Activated T-cell treated with anti-CD3 and anti-CD28 coated beads, Interleukin-2, amount 50 U/mL, for 24 hours (primary cell): ENCODE measurements at regions not wholly inside any gene's neighbourhood (a gene's known extent, or its start where the extent isn't known, plus 50 kb on each side); places are given as distances from the start of the nearest gene placed in this dataset.
"Not testable (repeated sequence)": the region's sequence is repeated elsewhere in the genome, so short reads cannot be mapped to it uniquely, and the experiment has no call there.

Experiments used
- DNase-seq: peaks from one replicate; pipeline ENCODE4 v3.0.0-alpha.2; 2020
- H3K27ac Mint-ChIP-seq: 2 replicates; pipeline ENCODE4 v1.8.0; 2020; ENCODE audit warnings: mild to moderate bottlenecking, mixed read lengths
- H3K27me3 Mint-ChIP-seq: 2 replicates; pipeline ENCODE4 v1.8.0; 2020; ENCODE audit warnings: mixed read lengths
- H3K36me3 Mint-ChIP-seq: 2 replicates; pipeline ENCODE4 v1.8.0; 2020; ENCODE audit warnings: low read depth, mixed read lengths
- H3K4me1 Mint-ChIP-seq: 2 replicates; pipeline ENCODE4 v1.8.0; 2020; ENCODE audit warnings: low read depth, mixed read lengths
- H3K4me3 Mint-ChIP-seq: 2 replicates; pipeline ENCODE4 v1.8.0; 2020; ENCODE audit warnings: mild to moderate bottlenecking, moderate library complexity, mixed read lengths
- H3K9me3 Mint-ChIP-seq: 2 replicates; pipeline ENCODE4 v1.8.0; 2020; ENCODE audit warnings: mixed read lengths

DNA sequence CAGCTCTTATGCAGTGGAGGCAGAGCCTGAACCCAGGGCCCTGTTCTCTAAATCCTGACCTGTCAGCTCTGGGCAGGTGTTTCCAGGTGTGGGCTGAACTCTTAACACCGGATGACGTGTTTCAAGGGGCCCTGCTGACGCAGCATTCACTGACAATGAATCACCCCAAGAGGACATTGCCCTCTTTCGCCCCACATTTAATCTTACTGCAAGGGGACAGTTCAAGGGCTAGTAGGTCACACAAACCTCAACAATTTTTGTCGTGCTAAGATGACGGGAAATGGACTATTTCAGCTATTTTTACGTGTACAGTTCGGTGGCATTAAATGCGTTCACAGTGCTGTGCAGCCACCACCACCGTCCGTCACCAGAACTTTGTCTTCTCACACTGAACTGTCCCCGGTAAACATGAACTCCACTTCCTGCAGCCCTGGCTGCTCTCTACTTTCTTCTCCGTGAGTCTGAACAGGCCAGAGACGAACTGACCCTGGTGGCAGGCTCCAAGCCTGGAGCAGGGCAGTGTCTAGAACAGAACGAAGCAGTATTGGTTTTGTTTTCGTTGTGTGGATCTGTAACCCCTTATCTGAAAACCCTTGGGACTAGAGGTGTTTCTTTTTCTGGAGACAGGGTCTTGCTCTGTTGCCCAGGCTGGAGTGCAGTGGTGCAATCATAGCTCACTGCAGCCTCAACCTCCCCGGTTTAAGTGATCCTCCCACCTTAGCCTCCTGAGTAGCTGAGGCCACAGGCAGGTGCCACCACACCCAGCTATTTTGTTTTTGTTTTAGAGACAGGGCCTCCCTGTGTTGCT, 88.4 kb upstream of the CIBAR2 start:
- no peak overlapping the region for H3K4me3 Mint-ChIP-seq
- no peaks in the 10 kb centered on the region for H3K4me1 Mint-ChIP-seq
- H3K27ac Mint-ChIP-seq = no peak overlapping the region
- no peak for DNase-seq
- no peaks in the 10 kb centered on the region for H3K9me3 Mint-ChIP-seq
- H3K36me3 Mint-ChIP-seq = no peaks in the 10 kb centered on the region
- peaks cover under 1% of the 10 kb centered on the region for H3K27me3 Mint-ChIP-seq

DNA sequence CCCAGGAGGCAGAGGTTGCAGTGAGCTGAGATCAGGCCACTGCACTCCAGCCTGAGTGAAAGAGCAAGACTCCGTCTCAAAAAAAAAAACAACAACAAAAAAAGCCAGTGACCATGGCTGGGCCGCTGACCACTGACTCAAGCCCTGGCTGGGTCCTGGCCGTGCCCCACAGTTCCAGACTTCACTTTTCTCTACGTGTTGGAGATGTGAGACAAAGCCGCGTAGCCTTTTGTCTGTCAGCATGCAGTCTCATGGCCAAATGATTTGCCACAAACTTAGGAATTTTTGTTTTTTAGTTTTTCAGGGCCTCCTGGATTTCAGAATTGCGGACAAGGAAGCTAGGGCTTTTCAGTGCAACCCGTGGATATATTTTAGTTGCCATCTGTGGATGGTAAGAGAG, 89.3 kb upstream of the CIBAR2 start:
- DNase-seq = no peak
- no peak overlapping the region for H3K4me3 Mint-ChIP-seq
- H3K27ac Mint-ChIP-seq = no peak overlapping the region
- H3K4me1 Mint-ChIP-seq = no peaks in the 10 kb centered on the region
- H3K36me3 Mint-ChIP-seq = no peaks in the 10 kb centered on the region
- H3K27me3 Mint-ChIP-seq = peaks cover 2% of the 10 kb centered on the region
- no peaks in the 10 kb centered on the region for H3K9me3 Mint-ChIP-seq

DNA sequence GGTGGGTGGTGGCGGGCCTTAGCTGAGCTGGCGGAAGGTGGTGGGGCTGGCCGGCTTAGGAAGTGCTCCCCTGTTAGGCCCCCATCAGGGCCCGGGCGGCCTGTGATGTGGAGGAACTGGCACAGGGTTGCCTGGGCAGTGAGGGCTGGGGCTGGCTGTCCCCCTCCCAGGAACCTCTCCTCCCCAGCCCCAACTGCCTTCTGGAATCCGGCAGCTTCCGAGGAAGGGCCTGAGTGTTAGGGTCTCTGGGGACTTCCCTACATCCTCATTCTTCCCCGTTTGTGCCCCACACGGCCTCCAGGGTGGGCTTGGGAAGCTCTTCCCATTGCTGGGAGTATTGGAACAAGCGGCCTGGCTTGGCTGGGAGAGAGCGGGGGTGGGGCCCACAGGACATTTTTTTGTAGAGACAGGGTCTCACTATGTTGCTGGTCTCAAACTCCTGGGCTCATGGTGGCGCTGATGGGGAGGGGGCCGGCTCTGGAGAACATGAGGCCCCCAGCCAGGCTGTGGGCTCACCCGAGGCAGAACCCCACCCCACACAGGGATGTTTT, 89.9 kb upstream of the CIBAR2 start:
- Mint-ChIP-seq H3K4me3 (no peak overlapping the region), H3K27ac (no peak overlapping the region), H3K27me3 (peaks cover 2% of the 10 kb centered on the region), H3K4me1 (no peaks in the 10 kb centered on the region), H3K9me3 (no peaks in the 10 kb centered on the region), H3K36me3 (no peaks in the 10 kb centered on the region)
- DNase-seq = no peak

DNA sequence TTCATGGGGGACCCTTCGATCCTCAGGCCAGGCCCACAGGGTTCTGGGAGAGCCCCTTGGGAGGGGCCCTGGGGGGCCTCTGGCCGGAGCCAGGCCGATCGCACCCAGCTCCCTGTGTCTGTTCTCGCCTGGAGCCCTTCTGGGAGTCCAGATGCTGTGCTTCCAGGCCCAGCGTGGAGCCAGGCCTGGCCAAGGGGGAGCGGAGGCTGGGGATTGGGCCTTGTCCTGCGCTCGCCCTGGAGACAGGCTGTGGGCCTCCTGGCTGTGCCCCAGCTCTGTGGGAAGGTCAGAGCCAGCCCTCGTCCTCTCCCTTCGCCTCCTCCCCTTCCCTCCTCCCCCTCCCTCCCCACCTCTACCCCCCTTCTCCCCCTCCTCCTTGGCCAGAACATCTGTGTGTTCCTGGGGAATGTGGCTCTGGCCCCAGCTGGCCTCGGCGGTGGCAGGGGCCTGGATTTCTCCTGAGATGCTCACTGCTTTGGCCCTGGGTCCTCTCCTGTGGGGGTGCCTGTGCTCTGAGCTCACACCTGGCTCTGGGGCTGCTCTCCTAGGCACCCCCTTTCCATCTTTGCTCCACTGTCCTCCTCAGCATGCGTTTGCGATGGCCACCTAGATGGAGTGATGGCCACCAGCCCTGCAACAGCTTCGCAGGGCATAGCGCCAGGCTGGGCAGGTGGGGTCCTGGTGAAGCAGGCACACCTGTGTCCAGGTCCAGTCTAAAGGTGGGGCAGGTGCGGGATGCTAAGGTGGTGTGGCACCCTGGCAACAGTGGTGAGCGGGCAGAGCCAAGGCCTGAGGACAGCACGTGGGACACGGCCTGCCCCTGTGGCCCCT, 90.6 kb upstream of the CIBAR2 start:
- Mint-ChIP-seq H3K4me3 (no peak overlapping the region), H3K4me1 (no peaks in the 10 kb centered on the region), H3K9me3 (no peaks in the 10 kb centered on the region), H3K27me3 (peaks cover 2% of the 10 kb centered on the region), H3K27ac (no peak overlapping the region), H3K36me3 (no peaks in the 10 kb centered on the region)
- DNase-seq = no peak

DNA sequence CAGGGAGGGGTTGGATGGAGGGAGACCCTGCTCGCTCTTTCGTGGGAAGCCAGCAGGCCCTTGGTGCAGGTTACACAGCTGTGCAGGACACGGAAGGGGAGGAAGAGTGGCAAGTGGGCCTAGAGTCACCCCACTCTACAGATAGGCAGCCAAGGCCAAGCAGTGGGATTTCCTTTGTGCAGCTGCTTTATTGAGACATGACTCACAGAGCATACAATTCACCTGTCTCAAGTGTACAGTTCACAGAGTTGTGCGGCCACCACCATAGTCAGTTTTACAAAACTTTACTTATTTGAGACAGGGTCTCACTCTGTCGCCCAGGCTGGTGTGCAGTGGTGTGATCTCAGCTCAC, 91.2 kb upstream of the CIBAR2 start:
- H3K4me3 Mint-ChIP-seq = no peak overlapping the region
- H3K27me3 Mint-ChIP-seq = peaks cover 2% of the 10 kb centered on the region
- no peaks in the 10 kb centered on the region for H3K4me1 Mint-ChIP-seq
- H3K27ac Mint-ChIP-seq = no peak overlapping the region
- H3K9me3 Mint-ChIP-seq = no peaks in the 10 kb centered on the region
- H3K36me3 Mint-ChIP-seq = no peaks in the 10 kb centered on the region
- DNase-seq = no peak

DNA sequence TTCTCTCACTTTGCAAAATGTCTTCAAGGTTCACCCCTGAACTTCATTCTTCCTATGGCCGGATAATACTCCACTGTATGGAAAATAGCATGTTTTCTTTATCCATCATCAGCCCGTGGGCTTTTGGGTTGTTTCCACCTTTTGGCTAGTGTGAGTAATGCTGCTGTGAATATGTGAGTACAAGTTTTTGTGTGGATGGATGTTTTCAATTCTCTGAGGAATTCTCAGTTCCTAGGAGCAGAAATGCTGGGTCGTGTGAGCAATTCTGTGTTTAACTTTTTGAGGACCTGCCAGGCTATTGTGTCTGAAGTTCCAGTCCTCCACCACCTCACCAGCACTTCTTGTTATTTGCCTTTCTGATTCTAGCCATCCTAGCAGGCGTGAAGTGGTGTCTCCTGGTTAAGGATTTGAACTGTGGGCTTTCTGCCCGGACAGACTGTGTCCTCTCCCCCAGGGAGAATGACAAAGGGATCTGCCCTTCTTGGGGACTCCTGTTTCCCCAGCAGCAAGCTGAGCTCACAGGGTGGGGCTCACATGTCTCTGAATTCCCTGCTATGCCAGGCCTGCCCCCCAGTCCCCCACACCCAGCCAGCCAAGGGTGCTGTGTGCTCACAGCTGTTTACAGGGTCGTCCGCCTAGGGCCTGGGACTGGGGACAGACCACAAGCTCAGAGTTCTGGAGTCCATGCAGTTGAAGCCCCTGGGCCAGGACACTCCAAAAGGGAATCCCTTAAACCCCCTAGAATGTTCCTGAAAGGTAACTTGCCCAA, 92.2 kb upstream of the CIBAR2 start:
- no peak for DNase-seq
- no peaks in the 10 kb centered on the region for H3K36me3 Mint-ChIP-seq
- peaks cover 2% of the 10 kb centered on the region for H3K27me3 Mint-ChIP-seq
- H3K4me1 Mint-ChIP-seq = no peaks in the 10 kb centered on the region
- H3K4me3 Mint-ChIP-seq = no peak overlapping the region
- H3K27ac Mint-ChIP-seq = no peak overlapping the region
- H3K9me3 Mint-ChIP-seq = no peaks in the 10 kb centered on the region

DNA sequence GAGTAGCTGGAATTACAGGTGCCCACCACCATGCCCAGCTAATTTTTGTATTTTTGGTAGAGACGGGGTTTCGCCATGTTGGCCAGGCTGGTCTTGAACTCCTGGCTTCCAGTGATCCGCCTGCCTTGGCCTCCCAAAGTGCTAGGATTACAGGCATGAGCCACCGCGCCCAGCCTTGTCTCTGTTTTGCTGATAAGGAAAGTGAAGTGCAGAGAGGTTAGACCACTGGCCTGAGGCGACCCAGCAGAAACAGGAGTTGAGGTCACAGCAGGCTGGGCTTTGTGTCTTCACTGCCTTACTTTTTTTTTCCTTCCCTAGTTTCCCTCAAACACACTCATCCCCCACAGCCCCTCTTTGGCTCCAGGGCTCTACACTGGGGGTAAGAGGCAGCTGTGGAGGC, 93.0 kb upstream of the CIBAR2 start:
- H3K36me3 Mint-ChIP-seq, H3K9me3 Mint-ChIP-seq, H3K27me3 Mint-ChIP-seq, DNase-seq, H3K27ac Mint-ChIP-seq, H3K4me3 Mint-ChIP-seq, H3K4me1 Mint-ChIP-seq: not testable (repeated sequence)

DNA sequence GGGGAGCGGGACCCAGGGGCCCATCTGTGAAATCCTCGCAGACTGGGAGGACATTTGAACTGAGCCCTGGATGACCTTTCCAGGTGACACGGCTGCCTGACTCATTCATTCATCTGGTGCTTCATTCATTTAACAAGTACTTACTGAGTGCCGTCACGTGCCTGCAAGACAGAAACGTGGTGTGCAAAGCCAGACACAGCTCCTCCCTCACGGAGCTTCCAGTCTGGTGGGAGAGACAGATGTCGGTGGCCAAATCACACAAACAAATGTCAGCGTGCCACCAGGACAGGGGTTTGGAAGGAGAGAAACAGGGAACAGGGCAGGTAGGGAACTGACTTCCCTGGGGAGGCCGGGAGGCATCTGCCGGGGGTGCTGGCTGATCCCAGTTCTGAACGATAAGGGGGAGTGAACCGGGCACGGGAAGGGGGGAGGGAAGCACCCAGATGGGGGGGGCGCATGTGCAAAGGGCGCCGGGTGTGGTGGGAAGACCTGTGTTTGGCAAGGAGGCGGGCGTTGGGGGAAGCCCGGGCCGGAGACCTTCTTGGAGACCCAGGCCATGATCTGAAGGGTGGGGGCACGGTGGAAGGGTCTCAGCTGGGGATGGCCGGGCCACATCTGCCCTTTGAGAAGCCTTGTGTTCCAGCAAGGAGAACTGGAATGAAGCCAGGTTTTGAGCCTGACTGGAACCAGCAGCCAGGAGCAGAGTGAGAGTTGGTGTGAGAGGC, 93.6 kb upstream of the CIBAR2 start:
- Mint-ChIP-seq H3K27me3 (peaks cover 2% of the 10 kb centered on the region), H3K36me3 (no peaks in the 10 kb centered on the region), H3K9me3 (no peaks in the 10 kb centered on the region), H3K4me1 (no peaks in the 10 kb centered on the region), H3K27ac (no peak overlapping the region), H3K4me3 (no peak overlapping the region)
- DNase-seq = no peak

DNA sequence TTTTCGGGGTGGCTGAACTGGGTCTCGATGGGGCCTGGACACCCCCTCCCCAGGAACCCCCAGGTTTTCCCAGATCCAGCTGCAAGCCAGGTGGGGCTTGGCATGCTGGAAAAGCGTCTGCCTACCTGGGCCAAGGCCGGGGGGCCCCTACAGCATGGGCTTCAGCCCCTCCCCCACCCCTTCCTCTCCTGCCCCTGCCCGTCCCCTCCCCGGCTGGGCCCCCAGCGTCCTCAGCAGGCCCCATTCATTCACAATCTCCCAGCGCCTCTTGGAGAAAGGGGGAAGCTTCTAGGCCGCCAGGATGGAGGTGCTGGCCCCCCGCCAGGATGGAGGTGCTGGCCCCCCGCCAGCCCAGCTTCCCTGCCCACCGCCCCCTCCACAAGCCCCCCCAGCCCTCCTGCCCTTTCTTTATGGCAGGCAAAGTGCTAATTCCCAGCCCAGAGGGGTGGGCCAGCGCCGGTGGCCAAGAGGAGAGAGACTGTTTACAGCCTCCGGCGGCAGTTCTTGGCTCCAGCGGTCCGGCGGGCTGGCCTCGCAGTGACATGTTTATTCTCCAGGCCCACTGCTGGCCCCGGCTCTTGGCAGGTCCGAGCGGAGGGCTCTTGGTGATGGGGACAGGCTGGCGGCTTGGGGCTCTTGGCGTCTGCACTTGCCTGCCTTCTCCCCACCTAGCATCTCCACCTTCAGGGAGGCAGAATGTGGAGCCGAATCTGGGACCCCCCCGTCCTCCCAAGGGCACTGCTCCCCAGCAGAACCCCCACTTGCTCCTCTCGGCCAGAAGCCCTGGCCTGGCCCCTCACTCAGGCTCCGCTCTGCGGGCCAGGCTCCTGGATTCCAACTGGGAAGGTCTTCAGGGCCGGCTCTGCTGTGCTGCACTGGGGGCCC, 94.4 kb upstream of the CIBAR2 start:
- Mint-ChIP-seq H3K36me3 (no peaks in the 10 kb centered on the region), H3K4me3 (no peak overlapping the region), H3K27ac (no peak overlapping the region), H3K27me3 (peaks cover 2% of the 10 kb centered on the region), H3K4me1 (no peaks in the 10 kb centered on the region), H3K9me3 (no peaks in the 10 kb centered on the region)
- no peak for DNase-seq

DNA sequence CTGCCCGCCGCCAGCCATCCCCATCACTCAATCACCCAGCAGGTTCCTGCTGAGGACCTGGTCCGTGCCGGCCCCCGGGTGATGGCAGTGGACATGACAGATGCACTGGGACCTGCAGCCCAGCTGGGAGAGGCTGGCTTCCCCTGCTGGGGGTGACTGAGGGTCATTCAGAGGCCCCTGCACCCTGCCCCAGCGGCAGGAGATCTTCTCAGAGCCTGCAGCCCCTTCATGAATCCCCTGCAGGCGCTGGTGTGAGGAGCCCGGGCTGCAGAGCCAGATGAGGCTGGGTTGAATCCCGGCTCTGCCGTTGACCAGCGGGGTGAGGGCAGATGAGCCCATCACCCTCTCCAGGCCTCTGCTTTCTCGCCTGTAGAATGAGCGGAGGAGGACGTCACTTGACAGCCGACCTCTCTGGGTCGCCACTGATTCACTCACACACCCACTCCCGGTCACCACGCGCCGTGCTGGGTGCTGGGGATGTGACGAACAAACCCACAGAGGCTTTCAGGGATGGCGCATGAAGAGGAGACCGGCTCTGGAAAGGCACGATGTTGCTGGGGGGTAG, 95.2 kb upstream of the CIBAR2 start:
- no peak for DNase-seq
- Mint-ChIP-seq H3K27ac (no peak overlapping the region), H3K27me3 (peaks cover 2% of the 10 kb centered on the region), H3K36me3 (no peaks in the 10 kb centered on the region), H3K4me1 (no peaks in the 10 kb centered on the region), H3K9me3 (no peaks in the 10 kb centered on the region), H3K4me3 (no peak overlapping the region)

DNA sequence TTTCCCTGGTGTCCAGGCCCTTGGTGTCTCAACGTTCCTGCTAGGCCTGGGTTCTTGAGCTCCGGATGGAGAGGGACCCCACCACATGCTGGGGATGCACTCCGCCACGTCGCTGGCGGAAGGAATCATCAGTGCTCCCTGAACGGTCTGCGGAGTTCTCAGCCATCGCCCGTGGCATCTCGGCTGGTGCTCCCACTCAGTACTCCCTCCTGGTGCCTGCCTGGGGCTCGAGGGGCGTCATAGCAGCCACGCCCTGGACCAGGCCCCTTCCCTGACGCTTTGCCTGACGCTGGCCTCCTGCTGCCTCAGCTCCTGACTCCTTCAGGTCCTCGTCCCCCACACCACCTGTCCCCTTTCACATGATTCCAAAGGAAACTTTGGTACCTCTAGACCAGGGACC, 95.9 kb upstream of the CIBAR2 start:
- H3K27me3 Mint-ChIP-seq = peaks cover 2% of the 10 kb centered on the region
- H3K9me3 Mint-ChIP-seq = no peaks in the 10 kb centered on the region
- H3K36me3 Mint-ChIP-seq = no peaks in the 10 kb centered on the region
- DNase-seq = no peak
- H3K27ac Mint-ChIP-seq = no peak overlapping the region
- no peak overlapping the region for H3K4me3 Mint-ChIP-seq
- H3K4me1 Mint-ChIP-seq = no peaks in the 10 kb centered on the region

DNA sequence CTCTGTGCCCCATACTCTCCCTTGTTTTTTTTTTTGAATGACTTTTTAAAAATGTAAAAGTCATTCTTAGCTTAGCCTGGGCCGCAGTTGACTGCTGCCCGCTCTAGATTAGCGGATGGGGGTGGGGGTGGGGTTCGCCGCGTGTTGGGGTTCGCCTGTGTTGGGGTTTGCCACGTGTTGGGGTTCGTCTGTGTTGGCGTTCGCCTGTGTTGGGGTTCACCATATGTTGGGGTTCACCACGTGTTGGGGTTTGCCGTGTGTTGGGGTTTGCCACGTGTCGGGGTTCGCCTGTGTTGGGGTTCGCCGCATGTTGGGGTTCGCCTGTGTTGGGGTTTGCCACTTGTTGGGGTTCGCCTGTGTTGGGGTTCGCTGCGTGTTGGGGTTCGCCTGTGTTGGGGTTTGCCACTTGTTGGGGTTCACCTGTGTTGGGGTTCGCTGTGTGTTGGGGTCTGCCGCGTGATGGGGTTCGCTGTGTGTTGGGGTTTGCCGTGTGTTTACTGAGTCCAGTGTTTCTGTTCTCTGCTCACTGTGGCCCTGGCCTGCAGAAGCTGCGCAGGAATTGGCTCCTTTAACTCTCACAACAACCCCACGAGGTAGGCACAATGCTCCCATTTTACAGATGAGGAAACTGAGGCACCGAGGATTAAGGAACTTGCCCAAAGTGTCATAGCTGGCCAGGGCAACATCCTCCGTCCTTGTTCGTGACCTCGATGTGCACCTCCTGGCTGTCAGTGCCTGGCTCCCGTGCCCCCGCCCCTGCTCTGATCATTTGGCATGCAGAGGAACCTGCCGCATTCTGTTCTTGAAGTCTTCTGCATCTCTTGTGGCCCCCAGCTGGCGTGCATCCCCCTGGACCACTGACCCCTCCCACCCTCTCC, 96.6 kb upstream of the CIBAR2 start:
- Mint-ChIP-seq H3K4me3 (no peak overlapping the region), H3K9me3 (no peaks in the 10 kb centered on the region), H3K27ac (no peak overlapping the region), H3K36me3 (no peaks in the 10 kb centered on the region), H3K4me1 (no peaks in the 10 kb centered on the region), H3K27me3 (peaks cover 2% of the 10 kb centered on the region)
- no peak for DNase-seq
